C4-2B (cell line): ENCODE measurements at regions not wholly inside any gene's neighbourhood (a gene's known extent, or its start where the extent isn't known, plus 50 kb on each side); places are given as distances from the start of the nearest gene placed in this dataset.

ENCODE experiments used
- H3K27ac ChIP-seq: fragments of 450-650 bp; 2 replicates; pipeline ENCODE4 v1.5.1; 2017
- ZFX ChIP-seq: fragments of 450-650 bp; IDR thresholded peaks from 2 replicates; pipeline ENCODE4 v1.6.1; 2017
- TF ChIP-seq, protein P1 (sequence below): fragments of 450-650 bp; conservative IDR thresholded peaks from 2 replicates; pipeline ENCODE4 v1.5.1; 2017; ENCODE audit warnings: mild to moderate bottlenecking

DNA sequence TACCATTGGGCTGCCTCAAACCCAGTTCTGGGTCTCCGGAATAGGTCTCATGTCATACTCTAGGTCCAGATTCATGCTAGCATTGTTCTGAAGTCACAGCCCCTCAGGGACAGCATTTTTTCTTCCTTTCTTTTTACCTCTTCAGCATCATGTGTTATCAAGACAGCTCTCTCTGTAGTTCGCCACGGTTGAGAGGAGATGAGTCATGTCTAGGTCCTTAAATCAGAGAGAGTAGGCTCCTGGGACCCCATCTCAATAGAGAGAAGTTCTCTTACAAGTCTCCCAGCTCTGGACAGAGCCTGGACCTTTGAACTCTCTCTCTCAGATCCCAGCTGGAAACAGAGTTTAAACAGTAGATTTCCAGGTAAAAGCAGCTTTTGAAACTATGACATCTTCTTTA, 332.4 kb upstream of the CD180 start:
- H3K27ac ChIP-seq, result no peak overlapping the region
- no peak for TF ChIP-seq ZFX
- TF ChIP-seq, protein P1, sequence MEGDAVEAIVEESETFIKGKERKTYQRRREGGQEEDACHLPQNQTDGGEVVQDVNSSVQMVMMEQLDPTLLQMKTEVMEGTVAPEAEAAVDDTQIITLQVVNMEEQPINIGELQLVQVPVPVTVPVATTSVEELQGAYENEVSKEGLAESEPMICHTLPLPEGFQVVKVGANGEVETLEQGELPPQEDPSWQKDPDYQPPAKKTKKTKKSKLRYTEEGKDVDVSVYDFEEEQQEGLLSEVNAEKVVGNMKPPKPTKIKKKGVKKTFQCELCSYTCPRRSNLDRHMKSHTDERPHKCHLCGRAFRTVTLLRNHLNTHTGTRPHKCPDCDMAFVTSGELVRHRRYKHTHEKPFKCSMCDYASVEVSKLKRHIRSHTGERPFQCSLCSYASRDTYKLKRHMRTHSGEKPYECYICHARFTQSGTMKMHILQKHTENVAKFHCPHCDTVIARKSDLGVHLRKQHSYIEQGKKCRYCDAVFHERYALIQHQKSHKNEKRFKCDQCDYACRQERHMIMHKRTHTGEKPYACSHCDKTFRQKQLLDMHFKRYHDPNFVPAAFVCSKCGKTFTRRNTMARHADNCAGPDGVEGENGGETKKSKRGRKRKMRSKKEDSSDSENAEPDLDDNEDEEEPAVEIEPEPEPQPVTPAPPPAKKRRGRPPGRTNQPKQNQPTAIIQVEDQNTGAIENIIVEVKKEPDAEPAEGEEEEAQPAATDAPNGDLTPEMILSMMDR, result no peak

DNA sequence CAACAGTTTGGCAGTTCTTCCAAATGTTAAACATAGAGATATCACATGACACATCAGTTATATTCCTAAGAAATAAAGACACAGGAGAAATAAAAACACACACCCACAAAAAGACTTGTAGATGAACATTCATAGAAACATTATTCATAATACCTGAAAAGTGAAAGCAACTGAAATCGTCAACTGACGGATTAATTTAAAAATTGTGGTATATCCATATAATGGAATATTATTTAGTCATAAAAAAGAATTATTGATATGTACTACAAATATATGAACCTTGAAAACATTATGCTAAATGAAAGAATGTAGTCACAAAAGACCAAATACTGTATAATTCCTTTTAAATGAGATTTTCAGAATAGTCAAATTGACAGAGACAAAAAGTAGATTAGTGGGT, 330.2 kb upstream of the CD180 start:
- H3K27ac ChIP-seq, result no peak overlapping the region
- TF ChIP-seq ZFX, result no peak
- TF ChIP-seq, protein P1, result no peak

DNA sequence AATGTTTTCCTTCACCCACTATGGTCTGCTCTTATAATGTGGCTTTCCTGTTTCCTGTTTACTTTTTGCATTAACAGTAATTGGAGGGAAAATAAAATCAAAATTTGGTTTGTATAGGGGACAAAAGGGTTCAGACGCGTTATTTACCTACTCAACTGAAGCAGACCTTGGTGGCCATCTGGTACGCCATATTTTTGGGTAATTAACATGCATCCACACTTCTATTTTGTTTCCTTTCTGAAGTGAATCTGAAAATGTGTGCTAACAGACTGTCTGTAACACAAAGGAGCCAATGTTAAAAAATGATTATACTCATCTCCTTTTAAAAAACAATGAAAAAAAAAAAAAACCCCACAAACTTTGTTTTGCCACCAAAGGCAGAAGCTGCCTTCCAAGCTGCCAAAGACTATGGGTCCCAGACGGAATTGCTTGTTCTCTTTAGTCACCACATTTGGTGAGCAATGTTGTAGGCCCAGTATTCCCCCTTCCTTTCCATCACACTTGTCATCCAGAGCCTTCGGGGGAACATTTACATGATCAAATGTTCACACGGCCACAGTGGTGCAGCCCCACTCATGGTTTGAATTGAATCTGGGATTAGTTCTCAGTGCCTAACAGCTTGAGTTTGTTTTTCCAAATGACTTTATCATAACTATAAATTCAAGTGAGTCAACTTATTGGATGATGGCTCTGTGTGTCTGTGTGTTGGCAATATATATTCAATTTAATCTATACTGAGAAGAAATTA, 323.7 kb upstream of the CD180 start:
- TF ChIP-seq, protein P1, result no peak
- no peak for TF ChIP-seq ZFX

DNA sequence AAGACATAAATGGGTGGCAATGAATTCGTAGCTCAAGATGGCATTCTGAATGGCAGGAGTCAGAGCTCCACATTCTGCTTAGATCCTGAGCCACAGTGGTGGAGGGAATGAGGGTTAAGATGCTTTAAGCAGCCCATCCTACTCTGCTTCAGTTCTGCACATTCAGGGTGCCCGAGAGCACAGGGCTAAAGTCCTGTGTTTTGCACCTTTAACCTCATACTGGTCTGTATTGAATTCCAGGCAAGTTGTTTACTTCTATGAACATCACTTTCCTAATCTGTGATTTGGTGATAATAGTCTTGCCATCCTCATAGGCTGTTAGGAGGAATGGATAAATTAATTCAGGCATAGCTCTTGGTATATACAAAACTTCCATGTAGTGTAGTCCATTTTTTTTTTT, 321.6 kb upstream of the CD180 start:
- H3K27ac ChIP-seq, result no peak overlapping the region
- TF ChIP-seq, protein P1, result no peak
- TF ChIP-seq ZFX, result no peak

More for the DNA sequence above, 323.7 kb upstream of the CD180 start:
- H3K27ac ChIP-seq, result no peak overlapping the region

DNA sequence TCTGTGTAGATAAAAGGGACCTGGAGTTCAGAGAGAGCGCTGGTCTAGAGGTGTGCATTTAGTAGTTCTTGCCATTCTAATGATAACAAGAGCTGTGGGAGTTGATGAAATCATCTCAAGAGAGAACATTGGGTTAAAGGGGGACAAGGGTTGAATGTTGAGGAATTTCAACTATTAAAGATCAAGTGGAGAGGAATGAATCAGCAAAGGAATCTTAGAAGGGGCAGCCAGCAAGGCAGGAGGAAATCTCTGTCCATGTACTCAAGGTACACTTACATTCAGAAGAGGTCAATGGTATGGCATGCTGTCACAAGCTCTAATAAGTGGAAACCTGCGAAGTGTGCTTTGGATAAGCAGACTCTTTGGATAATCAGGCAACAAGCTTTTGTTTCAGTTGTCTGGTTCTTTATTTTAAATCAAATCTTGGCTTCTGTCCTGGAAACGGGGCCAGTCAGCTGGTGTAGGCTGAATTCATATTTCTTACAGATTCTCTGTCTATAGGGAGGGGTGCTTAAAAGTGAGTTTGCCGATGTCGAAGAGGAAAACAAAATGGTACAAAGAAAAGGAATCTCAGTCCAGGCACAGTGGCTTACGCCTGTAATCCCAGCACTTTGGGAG, 320.5 kb upstream of the CD180 start:
- TF ChIP-seq ZFX, result no peak
- TF ChIP-seq, protein P1, result no peak
- no peak overlapping the region for H3K27ac ChIP-seq

DNA sequence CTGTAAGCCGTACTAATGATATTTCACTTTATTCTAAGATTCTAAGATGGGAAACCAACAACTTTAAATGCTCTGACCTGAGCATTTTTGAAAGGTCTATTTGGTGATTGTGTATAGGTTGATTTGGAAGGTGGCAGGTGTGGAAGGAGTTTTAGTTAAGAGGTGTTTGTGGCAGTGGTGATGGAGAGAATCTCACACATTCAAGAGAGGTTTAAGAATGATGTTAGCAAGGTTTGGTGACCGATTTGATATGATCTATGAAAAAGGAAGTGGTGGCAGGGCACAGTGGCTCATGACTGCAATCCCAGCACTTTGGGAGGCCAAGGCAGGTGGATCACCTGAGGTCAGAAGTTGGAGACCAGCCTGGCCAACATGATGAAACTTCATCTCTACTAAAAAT, 319.2 kb upstream of the CD180 start:
- H3K27ac ChIP-seq, result no peak overlapping the region
- TF ChIP-seq, protein P1, result no peak
- no peak for TF ChIP-seq ZFX

DNA sequence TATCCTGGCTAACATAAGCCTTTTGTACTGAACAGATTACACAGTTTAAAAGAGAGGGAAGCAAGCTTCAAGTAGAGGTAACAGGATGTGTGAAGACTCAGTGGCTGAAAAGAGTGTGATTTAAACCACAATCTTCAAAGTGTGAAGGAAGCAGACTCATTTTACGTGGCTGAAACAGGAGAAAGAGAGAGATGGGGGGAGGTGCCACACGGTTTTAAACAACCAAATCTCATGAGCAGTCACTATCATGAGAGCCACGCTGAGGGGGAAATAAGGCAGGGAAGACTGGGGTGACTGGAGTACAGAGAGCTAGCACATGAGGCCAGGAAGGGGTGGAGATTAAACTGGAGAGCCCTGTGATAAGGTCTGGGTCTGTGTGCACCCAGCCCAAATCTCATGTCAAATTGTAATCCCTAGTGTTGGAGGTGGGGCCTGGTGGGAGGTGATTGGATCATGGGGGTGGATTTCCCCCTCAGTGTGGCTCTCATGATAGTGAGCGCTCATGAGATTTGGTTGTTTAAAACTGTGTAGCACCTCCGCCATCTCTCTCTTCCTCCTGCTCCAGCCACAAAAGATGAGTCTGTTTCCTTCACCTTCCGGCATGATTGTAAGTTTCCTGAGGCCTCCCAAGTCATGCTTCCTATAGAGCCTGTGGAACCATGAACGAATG, 318.6 kb upstream of the CD180 start:
- no peak overlapping the region for H3K27ac ChIP-seq
- TF ChIP-seq ZFX, result no peak
- TF ChIP-seq, protein P1, result no peak
